Hepatocyte (in vitro differentiated cells): ENCODE measurements at regions not wholly inside any gene's neighbourhood (a gene's known extent, or its start where the extent isn't known, plus 50 kb on each side); places are given as distances from the start of the nearest gene placed in this dataset.

ENCODE experiments used
- DNase-seq: peaks from one replicate; pipeline ENCODE4 v3.0.0-alpha.2; 2016; ENCODE audit warnings: low spot score
- H2AFZ ChIP-seq: fragments of 200-600 bp; sonication (generic); 2 replicates; pipeline ENCODE4 v1.6.0; 2016; ENCODE audit warnings: antibody characterized with exemption, mild to moderate bottlenecking
- H3K27ac ChIP-seq: fragments of 200-600 bp; sonication (generic); 2 replicates; pipeline ENCODE4 v1.5.1; 2016; ENCODE audit warnings: mild to moderate bottlenecking
- H3K27me3 ChIP-seq: fragments of 200-600 bp; sonication (generic); 2 replicates; pipeline ENCODE4 v1.6.1; 2016
- H3K36me3 ChIP-seq: fragments of 200-600 bp; sonication (generic); replicated peaks from 2 replicates; pipeline ENCODE4 v1.5.1; 2016; ENCODE audit warnings: low read depth; ENCODE audit not compliant: insufficient read depth
- H3K4me1 ChIP-seq: fragments of 200-600 bp; sonication (generic); 2 replicates; pipeline ENCODE4 v1.5.1; 2016; ENCODE audit warnings: mild to moderate bottlenecking, moderate library complexity; ENCODE audit not compliant: insufficient read depth
- H3K4me2 ChIP-seq: fragments of 200-600 bp; sonication (generic); 2 replicates; pipeline ENCODE4 v1.6.0; 2016
- H3K4me3 ChIP-seq: fragments of 200-600 bp; sonication (generic); 2 replicates; pipeline ENCODE4 v1.5.1; 2016; ENCODE audit warnings: mild to moderate bottlenecking
- H3K79me2 ChIP-seq: fragments of 200-600 bp; sonication (generic); 2 replicates; pipeline ENCODE4 v1.6.0; 2017; ENCODE audit warnings: mild to moderate bottlenecking
- H3K9me2 ChIP-seq: fragments of 200-600 bp; sonication (generic); replicated peaks from 2 replicates; pipeline ENCODE4 v1.6.0; 2017; ENCODE audit warnings: mild to moderate bottlenecking; ENCODE audit not compliant: insufficient read depth
- H3K9me3 ChIP-seq: fragments of 200-600 bp; sonication (generic); 2 replicates; pipeline ENCODE4 v1.5.1; 2016; ENCODE audit warnings: low read depth, mild to moderate bottlenecking
- H4K20me1 ChIP-seq: fragments of 200-600 bp; sonication (generic); 2 replicates; pipeline ENCODE4 v1.6.0; 2016; ENCODE audit warnings: mild to moderate bottlenecking; ENCODE audit not compliant: insufficient read depth, poor library complexity, severe bottlenecking
- CTCF ChIP-seq: fragments of 200-600 bp; sonication (generic); IDR thresholded peaks from 2 replicates; pipeline ENCODE4 v1.5.1; 2016; ENCODE audit warnings: antibody characterized with exemption, mild to moderate bottlenecking; ENCODE audit not compliant: poor library complexity
- EZH2 ChIP-seq: fragments of 200-600 bp; sonication (generic); IDR thresholded peaks from 2 replicates; pipeline ENCODE4 v1.6.1; 2016; ENCODE audit warnings: antibody characterized with exemption, mild to moderate bottlenecking, borderline replicate concordance
- EZH2phosphoT487 ChIP-seq: fragments of 200-600 bp; sonication (generic); IDR thresholded peaks from one replicate; pipeline ENCODE4 v1.6.1; 2018; ENCODE audit warnings: antibody characterized with exemption, mild to moderate bottlenecking, low read depth, moderate library complexity; ENCODE audit not compliant: unreplicated experiment, severe bottlenecking
- WGBS: methylation state at CpG from one replicate; pipeline ENCODE4 v1.1.6; 2016; ENCODE audit warnings: low lambda C conversion rate; ENCODE audit errors: missing lambda C conversion rate; 5-methylcytosine and 5-hydroxymethylcytosine counted together

- no peak overlapping the region for H3K4me3 ChIP-seq
Measured at GRCh38 chr11:32221476-32222032, 130.7 kb downstream of the RCN1 start.

GRCh38 chr11:32224580-32224979 is 133.7 kb downstream of the RCN1 start:
- DNase-seq, result no peak
- Histone ChIP-seq H3K4me3 (no peak overlapping the region), H3K27ac (no peak overlapping the region), H3K9me2 (no peaks in the 10 kb centered on the region), H3K27me3 (no peaks in the 10 kb centered on the region), H4K20me1 (no peaks in the 10 kb centered on the region), H3K4me2 (no peak overlapping the region), H3K36me3 (no peaks in the 10 kb centered on the region), H3K9me3 (no peaks in the 10 kb centered on the region), H3K4me1 (no peaks in the 10 kb centered on the region), H2AFZ (no peak overlapping the region), H3K79me2 (no peaks in the 10 kb centered on the region)
- TF ChIP-seq CTCF (no peak), EZH2phosphoT487 (no peak), EZH2 (no peak)
- WGBS, result 81% methylated on average over 3 of the region's 3 CpGs

More at GRCh38 chr11:32221476-32222032, 130.7 kb downstream of the RCN1 start:
- H3K9me3 ChIP-seq, result no peaks in the 10 kb centered on the region
- H3K36me3 ChIP-seq, result no peaks in the 10 kb centered on the region
- no peaks in the 10 kb centered on the region for H3K27me3 ChIP-seq
- no peaks in the 10 kb centered on the region for H3K9me2 ChIP-seq
- H3K4me2 ChIP-seq, result no peak overlapping the region
- no peaks in the 10 kb centered on the region for H3K79me2 ChIP-seq
- H3K27ac ChIP-seq, result no peak overlapping the region
- DNase-seq, result no peak
- no peak overlapping the region for H2AFZ ChIP-seq
- no peaks in the 10 kb centered on the region for H3K4me1 ChIP-seq
- TF ChIP-seq CTCF (no peak), EZH2phosphoT487 (no peak), EZH2 (no peak)
- WGBS, result 91% methylated on average over 13 of the region's 14 CpGs
- no peaks in the 10 kb centered on the region for H4K20me1 ChIP-seq

GRCh38 chr11:32225571-32226285 is 134.9 kb downstream of the RCN1 start:
- no peak for DNase-seq
- WGBS, result 73% methylated on average over 14 of the region's 14 CpGs

More at GRCh38 chr11:32225571-32226285, 134.9 kb downstream of the RCN1 start:
- no peak overlapping the region for H3K4me3 ChIP-seq
- H3K36me3 ChIP-seq, result no peaks in the 10 kb centered on the region
- no peaks in the 10 kb centered on the region for H3K4me1 ChIP-seq
- H4K20me1 ChIP-seq, result no peaks in the 10 kb centered on the region
- no peaks in the 10 kb centered on the region for H3K27me3 ChIP-seq
- H2AFZ ChIP-seq, result no peak overlapping the region
- TF ChIP-seq CTCF (no peak), EZH2phosphoT487 (no peak), EZH2 (no peak)
- H3K79me2 ChIP-seq, result no peaks in the 10 kb centered on the region
- no peaks in the 10 kb centered on the region for H3K9me3 ChIP-seq
- H3K4me2 ChIP-seq, result no peak overlapping the region
- H3K27ac ChIP-seq, result no peak overlapping the region
- H3K9me2 ChIP-seq, result no peaks in the 10 kb centered on the region
